GM18517 (cell line): ENCODE measurements at regions not wholly inside any gene's neighbourhood (a gene's known extent, or its start where the extent isn't known, plus 50 kb on each side); places are given as distances from the start of the nearest gene placed in this dataset.
A peak's percentile ranks its signal among the peaks of the same experiment; 100 is the strongest.
"Not testable (repeated sequence)": the region's sequence is repeated elsewhere in the genome, so short reads cannot be mapped to it uniquely, and the experiment has no call there.

ENCODE experiments used
- ATAC-seq: cut with Tn5 transposase; IDR thresholded peaks from one replicate; pipeline ENCODE4 v1.9.1; 2021; ENCODE audit warnings: mild to moderate bottlenecking, moderate library complexity; ENCODE audit not compliant: unreplicated experiment

DNA sequence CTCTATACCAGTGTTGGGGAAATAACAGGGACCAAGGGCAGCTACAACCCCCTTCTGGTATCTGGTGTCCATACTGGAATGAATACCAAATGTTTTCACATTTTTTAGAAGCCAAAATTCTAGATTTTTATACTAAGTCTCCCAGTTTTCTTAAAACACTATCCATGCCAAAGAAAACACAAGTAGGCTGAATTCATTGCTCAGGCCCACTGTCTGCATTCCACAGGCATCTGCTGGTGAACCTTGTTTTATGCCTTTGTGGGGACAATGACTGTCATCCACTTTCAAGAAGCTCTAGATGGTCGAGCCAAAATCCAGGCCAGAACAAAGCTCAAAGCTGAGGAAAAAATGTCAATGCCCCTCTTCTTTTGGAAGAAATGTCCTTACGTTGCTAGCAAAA is 213.4 kb upstream of the RASGEF1B start:
- ATAC-seq = no peak

GRCh38 chr4:81684352-81684751 is 212.6 kb upstream of the RASGEF1B start:
- no peak for ATAC-seq

DNA sequence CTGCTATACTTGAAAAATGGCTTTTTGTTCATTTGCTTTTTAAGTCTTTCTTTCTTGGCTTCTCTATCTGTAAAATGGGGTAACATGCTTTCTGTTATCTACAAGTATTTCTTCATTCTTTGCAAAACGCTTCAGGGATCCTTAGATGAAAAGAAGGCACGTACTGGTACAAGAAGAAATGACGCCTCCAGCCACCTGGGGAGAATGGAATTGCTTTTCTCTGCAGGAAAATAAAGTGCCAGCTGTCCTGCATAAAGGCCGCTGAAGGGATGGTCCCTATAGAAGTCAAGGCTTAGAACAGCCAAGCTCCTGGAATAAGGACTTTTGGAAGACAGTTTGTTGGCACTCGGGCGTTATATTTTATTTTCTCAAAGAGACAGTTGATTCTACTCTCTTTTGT is 210.8 kb upstream of the RASGEF1B start:
- ATAC-seq = no peak

DNA sequence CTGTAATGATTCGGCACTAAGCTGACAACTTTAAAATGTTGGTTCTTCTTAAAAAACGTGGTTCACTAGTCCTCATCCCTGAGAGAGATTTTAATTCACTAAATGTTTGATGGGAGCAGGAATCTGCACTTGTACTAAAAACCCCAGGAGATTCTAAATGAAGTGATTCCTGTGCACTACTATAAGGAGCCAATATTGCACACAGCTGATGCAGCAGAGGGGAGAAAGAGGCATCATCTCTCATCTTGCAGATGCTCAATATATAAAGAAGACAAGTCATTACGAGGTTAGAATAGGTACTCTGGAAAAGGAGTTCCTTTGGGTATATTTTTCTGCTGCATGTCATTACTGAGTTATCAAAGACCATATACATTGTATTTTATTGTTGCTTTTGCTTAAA is 207.6 kb upstream of the RASGEF1B start:
- ATAC-seq = no peak

DNA sequence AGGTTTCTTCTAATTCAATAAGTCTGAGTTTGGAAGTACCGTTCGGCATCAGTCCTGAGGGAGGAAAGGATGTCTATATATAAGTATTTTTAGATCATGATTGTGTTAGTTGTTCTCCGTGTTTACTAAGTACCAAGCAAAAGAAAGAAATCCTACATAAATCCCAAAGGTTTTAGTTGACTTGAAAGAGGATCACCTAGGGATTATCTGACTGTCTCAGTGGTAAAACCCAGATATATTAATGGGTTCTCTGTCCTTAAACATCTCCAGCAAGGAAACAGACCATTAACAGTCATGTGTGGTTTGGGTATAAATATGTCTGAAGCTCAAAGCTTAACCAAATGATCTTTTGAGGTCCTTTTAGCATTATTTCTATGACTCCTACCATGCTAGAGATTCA is 207.1 kb upstream of the RASGEF1B start:
- ATAC-seq = no peak

DNA sequence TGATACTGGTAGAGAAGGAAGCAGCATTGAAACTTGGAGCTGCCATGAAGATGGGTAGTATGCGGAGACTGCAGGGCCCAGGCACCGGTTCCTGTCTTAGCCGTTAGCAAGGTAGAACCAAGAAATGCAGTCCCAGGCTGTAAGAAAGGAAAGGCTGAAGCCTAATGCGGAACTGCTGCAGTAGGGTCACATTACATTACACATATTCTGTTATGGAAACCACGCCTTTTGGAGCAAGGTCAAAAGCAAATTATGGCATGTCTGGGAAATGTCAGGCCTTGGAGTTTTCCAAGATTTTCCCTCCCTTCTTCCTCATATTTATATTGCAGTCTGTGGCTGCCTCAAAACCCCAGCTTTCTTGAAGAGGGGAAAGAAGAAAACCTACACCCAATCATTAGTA is 204.8 kb upstream of the RASGEF1B start:
- ATAC-seq = no peak

DNA sequence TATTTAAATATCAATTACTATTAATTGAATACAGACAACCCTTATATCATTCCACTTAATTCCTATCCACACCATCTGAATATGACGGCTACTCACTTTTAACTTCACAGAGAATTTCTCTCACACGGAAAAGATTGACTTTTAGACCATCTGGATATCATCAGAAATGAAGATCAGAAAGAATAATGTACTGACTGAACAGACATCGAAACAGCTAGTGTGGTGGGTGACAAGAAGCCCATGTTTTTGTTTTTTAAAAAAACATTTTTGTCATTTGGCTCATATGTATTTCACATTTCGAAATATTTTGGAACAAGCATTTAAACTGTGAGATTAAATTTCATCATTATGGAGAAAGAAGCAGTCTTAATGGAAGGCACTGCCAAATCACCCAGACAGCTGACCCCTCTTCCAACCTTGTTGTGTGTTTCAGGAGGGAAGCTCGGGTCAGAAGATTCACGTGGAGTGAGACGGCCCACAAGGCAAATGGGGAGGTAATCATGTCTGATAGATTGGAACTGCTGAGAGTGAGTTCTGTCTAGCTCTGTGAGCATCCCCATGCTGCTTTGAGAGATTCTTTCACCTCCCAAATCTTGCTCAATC is 204.2 kb upstream of the RASGEF1B start:
- ATAC-seq = no peak

DNA sequence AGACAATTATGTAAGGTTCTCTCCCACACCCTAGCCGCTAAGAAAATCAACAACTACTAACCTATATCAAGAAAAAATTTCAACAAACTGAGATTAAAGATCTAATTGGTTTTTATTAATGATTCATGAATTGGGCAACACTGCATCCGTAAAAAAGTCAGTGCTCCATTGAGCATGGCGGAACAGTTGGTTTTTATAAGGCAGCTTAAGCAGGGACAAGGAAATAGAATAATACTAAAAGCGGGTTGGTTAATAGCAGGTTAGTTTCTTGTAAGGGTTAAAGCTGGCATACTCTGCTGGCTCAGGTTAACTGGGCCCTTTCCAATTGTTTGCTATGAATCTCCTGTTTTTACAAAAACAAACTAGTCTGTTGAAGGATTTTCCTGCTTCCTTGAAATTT is 202.3 kb upstream of the RASGEF1B start:
- ATAC-seq = no peak

DNA sequence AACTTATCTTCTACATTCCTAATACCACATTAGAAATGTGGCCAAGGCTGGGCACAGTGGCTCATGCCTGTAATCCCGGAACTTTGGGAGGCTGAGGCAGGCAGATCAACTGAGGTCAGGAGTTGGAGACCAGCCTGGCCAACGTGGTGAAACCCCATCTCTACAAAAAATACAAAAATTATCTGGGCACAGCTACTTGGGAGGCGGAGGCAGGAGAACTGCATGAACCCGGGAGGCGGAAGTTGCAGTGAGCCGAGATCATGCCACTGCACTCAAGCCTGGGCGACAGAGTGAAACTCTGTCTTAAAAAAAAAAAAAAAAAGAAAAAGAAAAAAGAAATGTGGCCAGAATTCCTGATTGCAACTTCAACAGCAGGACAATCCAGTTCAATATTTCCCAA is 196.6 kb upstream of the RASGEF1B start:
- not testable (repeated sequence) for ATAC-seq

- no peak for ATAC-seq
These were observed 195.8 kb upstream of the RASGEF1B start for GRCh38 chr4:81667539-81667938.

DNA sequence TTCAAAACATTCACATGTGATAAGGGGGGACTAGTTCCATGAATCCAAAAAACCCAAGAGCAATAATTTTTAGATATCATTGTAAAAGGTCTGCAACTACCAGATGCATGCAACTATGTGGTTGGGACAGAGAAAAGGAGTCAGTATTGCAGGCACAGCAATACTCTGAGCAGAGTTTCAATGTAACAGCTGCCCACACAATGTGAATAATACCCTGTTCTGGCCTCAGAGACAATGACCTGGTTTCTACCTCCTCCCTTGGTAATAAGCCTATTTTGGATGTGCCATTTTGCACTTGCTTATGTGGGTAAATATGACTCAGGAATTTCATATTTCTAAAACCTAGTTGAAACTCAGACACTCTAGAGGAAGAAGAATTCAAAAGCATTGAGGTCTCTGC is 194.8 kb upstream of the RASGEF1B start:
- ATAC-seq = no peak

GRCh38 chr4:81665649-81666048 is 193.9 kb upstream of the RASGEF1B start:
- no peak for ATAC-seq

GRCh38 chr4:81665045-81665444 is 193.3 kb upstream of the RASGEF1B start:
- ATAC-seq = no peak

DNA sequence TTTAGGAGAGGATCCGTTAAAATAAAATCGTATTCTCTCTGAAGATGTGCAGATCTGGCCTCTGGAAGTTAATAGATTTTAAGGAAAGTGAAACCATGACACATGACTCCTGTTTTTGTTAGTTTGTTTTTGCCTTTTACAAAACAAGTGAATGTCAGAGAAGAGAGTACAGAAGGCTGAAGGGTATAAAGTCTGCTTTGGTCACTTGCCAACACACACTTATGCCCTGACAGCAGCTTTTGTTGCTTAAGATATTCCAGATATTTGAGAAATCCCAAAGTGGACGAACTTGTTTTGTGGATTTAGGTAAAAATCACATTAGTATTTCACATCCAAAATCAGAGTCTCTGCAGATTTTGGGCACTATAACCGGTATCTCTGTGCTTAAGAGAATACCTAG is 192.4 kb upstream of the RASGEF1B start:
- no peak for ATAC-seq

DNA sequence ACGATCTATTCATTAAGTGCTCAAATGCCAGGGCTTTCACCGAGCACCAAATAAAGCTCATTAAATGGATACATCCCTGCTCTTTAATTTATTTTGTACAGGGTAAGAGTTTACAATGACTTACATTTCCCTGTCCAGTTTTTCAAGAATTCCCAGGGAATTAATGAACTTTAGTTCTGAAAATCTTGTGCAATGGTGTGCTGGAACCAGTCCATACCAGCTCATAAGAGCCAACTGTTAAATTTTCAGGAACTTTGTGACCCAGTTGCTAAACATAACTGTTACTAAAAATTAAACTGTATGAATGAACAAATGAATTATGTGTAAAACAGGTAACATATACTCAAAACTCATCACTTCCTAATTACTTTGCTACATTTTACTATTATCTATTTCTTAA is 191.7 kb upstream of the RASGEF1B start:
- no peak for ATAC-seq

- no peak for ATAC-seq
These were observed 187.3 kb upstream of the RASGEF1B start for GRCh38 chr4:81659051-81659450.

GRCh38 chr4:81652069-81652478 is 180.4 kb upstream of the RASGEF1B start:
- ATAC-seq = no peak

DNA sequence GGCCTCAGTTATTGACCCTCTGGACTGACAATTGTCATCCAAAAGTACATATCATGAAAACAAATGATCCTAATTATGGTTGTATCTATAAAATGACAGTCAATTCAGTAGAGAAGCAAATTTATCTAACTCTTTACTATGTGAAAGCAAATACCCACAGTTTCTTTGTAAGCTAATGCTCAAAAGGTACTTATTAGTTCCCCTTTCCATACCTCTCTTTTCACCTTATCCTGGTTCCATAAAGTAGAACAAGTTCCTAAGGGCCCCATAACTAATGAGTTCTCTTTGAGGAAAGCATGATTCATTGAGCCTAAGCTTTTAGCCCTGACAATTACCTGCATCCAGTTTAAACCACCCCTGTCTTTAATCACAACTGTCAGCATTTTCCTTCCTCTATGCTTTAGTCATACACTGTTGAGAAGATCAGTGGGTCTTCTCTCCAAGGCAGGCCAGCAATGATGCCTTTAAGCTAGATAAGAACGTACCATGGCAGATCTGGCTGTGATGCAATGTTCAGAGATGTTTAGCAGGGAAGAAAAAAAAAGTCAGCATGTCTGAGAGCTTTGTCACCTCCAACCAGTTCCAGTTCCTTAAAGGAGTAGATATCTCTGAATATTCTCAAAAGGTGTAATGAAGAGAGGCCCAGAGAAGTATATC is 179.7 kb upstream of the RASGEF1B start:
- ATAC-seq = no peak

DNA sequence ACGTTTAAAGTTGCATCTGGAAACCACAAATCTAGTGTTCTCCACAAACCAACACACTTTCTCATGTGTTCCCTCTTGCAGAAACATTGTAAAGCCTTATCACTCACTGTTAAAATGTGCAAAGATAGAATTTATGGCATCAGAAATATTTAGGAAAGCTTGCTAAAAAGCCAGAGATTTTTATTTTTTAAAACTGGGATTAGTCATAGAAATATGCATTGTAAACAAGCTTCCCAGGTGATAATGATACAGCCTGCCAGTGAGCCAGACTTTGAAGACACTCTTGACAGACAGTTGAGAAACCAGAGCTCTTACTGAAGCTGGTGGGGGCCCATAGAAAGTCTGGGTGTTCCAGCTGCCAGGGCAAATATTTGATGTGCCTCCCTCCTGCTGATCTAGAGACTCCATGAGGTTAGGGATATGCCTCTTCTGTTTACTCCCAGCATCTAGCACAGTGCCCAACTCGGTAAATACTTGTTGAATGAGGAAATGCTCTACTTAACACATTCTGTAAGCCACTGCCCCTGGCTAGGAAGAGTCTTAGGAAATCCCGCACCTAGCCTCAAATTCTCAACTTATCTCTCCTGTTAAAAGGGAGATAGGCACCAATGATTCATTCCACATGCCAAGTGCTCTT is 179.0 kb upstream of the RASGEF1B start:
- no peak for ATAC-seq

DNA sequence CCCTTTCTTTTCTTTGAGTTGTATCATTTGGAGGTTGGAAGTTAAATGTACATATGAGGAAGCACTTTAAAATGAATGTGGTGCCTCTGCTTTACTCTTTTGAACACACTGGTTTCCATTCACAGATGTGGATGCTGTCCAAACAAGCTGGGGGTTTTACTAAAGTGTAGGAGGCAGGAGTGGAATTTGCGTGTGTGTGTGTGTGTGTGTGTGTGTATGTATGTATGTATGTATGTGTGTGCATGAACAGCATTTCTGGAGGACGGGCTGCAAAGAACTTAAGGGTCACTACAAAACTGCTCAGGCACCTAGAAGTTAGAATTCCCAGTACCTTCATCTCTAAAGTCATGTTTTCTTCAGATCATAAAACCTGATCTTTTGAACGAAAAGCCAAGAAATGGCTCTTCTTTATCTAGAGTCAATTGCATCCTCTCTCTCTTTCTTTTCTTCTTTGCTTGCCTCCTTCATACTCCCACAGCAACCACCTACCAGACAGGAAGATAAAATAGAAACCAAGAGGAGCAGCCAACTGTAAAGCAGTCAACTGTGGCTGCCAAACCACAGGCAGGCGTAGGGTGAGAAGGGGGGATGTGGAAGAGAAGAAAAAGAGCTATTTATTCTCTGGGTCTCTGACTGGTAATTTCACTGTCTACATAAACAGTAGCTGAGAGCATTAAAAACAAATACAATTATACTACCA is 177.0 kb upstream of the RASGEF1B start:
- ATAC-seq = peak; percentile 99

- no peak for ATAC-seq
These were observed 175.7 kb upstream of the RASGEF1B start for GRCh38 chr4:81647388-81647787.

DNA sequence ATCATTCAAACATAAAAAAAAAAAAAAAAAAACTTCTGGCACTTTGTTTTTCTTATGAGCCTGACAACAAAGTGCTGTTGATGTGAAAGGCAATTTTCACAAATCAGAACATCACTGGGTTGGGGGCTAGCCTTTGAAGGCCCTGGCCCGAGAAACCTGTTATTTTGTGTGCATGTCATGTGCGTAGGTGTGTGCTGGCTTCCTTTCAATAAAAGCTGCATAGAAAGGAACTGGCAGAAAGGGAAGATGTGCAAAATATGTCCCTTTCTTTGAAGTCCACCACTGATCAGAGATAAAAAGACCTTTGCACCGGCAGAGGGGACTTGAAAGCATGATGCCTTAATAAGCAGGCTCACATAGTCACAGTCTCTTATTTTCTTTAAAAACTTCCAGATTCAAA is 170.8 kb upstream of the RASGEF1B start:
- ATAC-seq = no peak
